Astrocyte of the spinal cord (primary cell): ENCODE measurements at regions not wholly inside any gene's neighbourhood (a gene's known extent, or its start where the extent isn't known, plus 50 kb on each side); places are given as distances from the start of the nearest gene placed in this dataset.
A peak's percentile ranks its signal among the peaks of the same experiment; 100 is the strongest.

Experiments
- DNase-seq: peaks from one replicate; pipeline ENCODE4 v3.0.0; 2011; ENCODE audit warnings: low read depth, low spot score
- H3K4me3 ChIP-seq: 2 replicates; pipeline ENCODE4 v1.5.1; 2011; ENCODE audit warnings: low read depth, mild to moderate bottlenecking, low read length, moderate library complexity
- in situ Hi-C: cut with HindIII; loops from 2 replicates; pipeline ENCODE4 v1.10.0; 2017; ENCODE audit warnings: low sequenced_read_pairs
- TF ChIP-seq, protein P1 (sequence below): IDR thresholded peaks from 2 replicates; pipeline ENCODE4 v1.5.1; 2012; ENCODE audit warnings: low read depth, mild to moderate bottlenecking, low read length, inconsistent platforms

DNA sequence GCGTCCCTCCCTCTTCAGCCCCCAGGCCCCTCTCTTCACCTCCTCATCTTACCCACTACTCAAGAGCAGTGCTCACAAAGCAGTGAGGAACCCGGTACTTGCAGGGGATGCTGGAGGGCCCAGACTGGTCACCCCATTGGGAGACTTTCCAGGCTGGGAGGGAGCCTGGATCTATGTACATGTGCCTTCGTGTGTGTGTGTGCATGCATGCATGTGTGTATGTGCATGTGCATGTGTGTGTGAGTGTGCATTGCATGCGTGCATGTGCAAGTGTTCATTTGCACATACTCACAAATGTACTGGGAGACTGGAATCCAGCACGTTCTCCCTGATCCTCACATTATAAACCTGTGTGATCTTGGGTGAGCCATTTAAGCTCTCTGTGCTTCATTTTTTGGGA, 696.0 kb upstream of the EEF2KMT start:
- H3K4me3 ChIP-seq: no peak overlapping the region
- DNase-seq: no peak
- in situ Hi-C loops: no loop called here
- TF ChIP-seq, protein P1, sequence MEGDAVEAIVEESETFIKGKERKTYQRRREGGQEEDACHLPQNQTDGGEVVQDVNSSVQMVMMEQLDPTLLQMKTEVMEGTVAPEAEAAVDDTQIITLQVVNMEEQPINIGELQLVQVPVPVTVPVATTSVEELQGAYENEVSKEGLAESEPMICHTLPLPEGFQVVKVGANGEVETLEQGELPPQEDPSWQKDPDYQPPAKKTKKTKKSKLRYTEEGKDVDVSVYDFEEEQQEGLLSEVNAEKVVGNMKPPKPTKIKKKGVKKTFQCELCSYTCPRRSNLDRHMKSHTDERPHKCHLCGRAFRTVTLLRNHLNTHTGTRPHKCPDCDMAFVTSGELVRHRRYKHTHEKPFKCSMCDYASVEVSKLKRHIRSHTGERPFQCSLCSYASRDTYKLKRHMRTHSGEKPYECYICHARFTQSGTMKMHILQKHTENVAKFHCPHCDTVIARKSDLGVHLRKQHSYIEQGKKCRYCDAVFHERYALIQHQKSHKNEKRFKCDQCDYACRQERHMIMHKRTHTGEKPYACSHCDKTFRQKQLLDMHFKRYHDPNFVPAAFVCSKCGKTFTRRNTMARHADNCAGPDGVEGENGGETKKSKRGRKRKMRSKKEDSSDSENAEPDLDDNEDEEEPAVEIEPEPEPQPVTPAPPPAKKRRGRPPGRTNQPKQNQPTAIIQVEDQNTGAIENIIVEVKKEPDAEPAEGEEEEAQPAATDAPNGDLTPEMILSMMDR: no peak

DNA sequence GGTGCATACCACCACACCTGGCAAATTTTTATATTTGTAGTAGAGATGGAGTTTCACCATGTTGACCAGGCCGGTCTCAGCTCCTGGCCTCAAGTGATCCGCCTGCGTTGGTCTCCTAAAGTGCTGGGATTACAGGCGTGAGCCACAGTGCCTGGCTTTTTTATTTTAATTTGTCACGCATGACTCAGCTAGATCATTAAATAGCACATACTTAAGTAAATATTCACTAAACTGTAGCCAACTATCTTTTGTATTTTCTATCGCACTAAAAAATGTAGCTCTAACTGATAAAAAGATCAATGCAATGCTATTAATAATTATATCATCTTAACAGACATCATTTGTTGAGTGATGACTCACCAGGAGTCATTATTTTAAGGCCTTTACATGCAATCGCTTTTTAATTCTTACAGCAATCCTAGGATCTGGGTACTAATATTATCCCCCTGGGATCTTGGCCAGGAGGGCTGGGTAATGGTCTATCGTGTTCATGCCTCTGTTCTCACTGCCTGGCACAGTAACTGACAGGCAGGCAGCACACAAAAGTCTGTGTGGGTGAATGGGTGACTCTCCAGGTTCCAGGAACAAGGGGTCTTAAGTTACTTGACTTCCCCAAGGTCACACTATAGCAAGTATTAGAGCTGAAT, 693.5 kb upstream of the EEF2KMT start:
- TF ChIP-seq, protein P1: no peak
- peak; percentile 40 for DNase-seq
- in situ Hi-C loops: no loop called here
- H3K4me3 ChIP-seq: no peak overlapping the region

DNA sequence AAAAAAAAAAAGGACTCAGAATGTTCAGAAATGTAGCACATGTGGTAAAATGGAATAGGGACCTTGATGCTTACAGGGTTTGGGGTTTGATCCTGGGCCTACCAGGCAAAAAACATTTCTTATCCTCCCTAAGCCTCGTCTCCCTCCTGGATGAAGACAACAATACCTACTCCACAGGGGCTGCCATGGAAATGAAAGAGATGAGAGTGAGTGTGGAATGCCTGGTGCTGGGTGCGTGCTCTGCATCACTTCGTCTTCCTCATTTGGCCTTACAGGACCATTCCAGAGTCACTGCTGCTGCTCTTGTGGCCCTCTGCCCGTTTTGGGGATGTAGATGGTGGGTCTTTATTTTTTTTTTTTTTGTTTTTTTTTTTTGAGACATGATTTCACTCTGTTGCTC, 692.9 kb upstream of the EEF2KMT start:
- in situ Hi-C loops: no loop called here
- H3K4me3 ChIP-seq: no peak overlapping the region
- TF ChIP-seq, protein P1: no peak
- DNase-seq: no peak

DNA sequence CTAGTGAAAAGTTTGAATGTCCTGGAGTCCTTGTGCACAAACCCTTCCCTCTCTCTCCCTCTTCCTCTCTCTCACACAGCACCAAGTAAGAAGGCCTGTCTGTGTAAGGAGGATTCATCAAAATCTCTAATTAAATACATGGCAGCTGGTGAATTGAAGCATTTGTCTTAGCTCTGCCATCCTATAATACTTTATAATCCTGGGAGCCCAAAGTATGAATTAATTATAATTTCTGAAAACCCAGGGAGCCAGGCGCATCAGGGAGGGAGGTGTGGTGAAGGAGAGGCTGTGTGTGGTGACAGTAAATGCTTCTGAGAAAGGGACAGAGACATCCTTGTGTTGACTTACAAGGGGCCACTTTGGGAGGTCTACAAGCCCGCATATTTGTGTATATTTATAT, 691.4 kb upstream of the EEF2KMT start:
- in situ Hi-C loops: no loop called here
- no peak overlapping the region for H3K4me3 ChIP-seq
- no peak for DNase-seq
- TF ChIP-seq, protein P1: no peak

DNA sequence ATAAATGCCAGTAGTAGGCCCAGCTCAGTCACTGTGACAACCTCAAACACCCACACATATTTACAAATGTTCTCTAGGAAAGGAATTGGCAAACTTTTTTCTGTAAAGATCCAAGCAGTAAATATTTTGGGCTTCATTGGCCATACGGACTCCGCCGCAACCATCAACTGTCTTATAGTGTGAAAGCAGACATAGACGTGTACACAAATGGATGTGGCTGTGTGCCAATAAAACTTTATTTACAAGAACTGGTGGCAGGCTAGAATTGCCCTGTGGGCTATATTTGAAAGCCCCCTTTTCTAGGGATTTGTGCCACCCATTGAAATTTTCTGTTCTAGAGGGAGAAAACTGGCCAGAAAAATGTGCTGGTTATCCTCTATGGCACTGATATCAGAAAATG, 683.8 kb upstream of the EEF2KMT start:
- in situ Hi-C loops: no loop called here
- DNase-seq: no peak
- H3K4me3 ChIP-seq: no peak overlapping the region
- TF ChIP-seq, protein P1: no peak

DNA sequence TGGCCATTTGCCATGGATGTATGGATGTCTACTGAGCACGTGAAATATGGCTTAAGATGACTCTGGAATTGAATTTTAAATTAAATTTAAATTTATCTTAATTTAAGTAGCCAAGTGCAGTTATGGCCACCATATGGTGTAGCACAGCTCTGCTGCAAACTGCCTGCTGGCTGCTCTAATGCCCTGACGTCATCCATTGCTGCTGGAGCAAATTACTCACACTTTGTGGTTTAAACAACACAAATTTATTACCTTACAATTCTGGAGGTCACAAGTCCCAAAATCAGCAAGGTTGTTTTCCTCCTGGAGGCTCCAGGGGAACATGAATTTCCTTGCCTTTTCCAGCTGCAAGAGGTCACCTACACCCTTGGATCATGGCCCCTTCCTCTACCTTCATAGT, 679.3 kb upstream of the EEF2KMT start:
- TF ChIP-seq, protein P1: no peak
- in situ Hi-C loops: no loop called here
- no peak overlapping the region for H3K4me3 ChIP-seq
- peak; percentile 44 for DNase-seq
